PFSK-1 (cell line): ENCODE measurements at regions not wholly inside any gene's neighbourhood (a gene's known extent, or its start where the extent isn't known, plus 50 kb on each side); places are given as distances from the start of the nearest gene placed in this dataset.

Experiments used
- FOXP2 ChIP-seq: optimal IDR thresholded peaks from 2 replicates; pipeline ENCODE3; 2011; ENCODE audit warnings: borderline replicate concordance, control low read depth, inconsistent platforms; ENCODE audit not compliant: insufficient read depth; ENCODE audit errors: extremely low read length, extremely low read depth
- POLR2AphosphoS5 ChIP-seq: IDR thresholded peaks from 2 replicates; pipeline ENCODE4 v1.6.1; 2012; ENCODE audit warnings: low read depth, mild to moderate bottlenecking, control low read depth, low read length, moderate library complexity
- SIN3A ChIP-seq: IDR thresholded peaks from 2 replicates; pipeline ENCODE4 v1.6.1; 2012; ENCODE audit warnings: mild to moderate bottlenecking, low read length, moderate library complexity, borderline replicate concordance; ENCODE audit not compliant: insufficient read depth
- TAF1 ChIP-seq: IDR thresholded peaks from 2 replicates; pipeline ENCODE4 v1.6.1; 2012; ENCODE audit warnings: low read length, control low read depth, borderline replicate concordance; ENCODE audit not compliant: insufficient read depth
- TF ChIP-seq, protein P1 (sequence below), 2 experiments: IDR thresholded peaks; 2 replicates each; pipeline versions ENCODE4 v1.6.1 to v1.8.0; 2011 to 2012; ENCODE audit warnings: low read depth in 2 of 2, low read length in 2 of 2, control low read depth in 1 of 2, inconsistent platforms in 1 of 2, mild to moderate bottlenecking in 1 of 2, moderate library complexity in 1 of 2; ENCODE audit not compliant: insufficient read depth in 1 of 2

DNA sequence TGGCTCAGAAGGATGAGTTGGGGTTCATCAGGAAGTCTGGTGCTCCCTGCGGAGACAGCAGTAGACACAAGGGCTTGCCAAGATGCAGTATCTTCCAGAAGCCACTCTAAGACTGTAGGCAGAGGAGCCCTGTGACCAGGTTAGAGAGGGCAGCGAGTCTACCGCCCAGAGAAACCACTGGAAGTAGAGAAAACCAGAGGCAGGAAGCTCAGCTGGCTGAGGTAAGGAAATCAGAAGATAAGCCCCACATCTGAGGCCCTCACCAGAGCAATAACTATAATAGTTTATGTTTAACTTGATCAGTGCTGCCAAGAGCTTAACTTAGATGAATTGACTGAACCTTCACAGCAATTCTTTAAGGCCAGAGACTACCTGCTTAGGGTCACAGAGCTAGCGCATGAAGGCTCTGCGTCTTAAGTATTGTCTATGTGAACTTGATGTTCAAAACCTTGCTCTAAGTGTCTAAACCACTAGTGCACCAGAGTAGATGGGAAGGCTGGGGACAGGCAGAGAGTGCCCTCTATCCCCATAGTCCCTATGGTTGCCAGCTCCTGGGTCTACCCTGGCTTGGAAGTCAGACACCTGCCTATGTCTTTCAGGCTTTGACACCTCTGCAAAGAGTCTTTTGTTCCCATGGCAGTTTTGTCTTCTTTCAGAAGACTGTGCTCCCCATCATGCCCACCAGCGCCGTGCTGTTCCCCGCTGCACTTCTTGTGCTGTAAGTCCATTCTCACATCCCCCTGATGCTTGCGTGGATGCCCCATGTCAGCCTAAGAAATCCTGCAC lies 228.2 kb upstream of the KLF4 start:
- TF ChIP-seq, protein P1, sequence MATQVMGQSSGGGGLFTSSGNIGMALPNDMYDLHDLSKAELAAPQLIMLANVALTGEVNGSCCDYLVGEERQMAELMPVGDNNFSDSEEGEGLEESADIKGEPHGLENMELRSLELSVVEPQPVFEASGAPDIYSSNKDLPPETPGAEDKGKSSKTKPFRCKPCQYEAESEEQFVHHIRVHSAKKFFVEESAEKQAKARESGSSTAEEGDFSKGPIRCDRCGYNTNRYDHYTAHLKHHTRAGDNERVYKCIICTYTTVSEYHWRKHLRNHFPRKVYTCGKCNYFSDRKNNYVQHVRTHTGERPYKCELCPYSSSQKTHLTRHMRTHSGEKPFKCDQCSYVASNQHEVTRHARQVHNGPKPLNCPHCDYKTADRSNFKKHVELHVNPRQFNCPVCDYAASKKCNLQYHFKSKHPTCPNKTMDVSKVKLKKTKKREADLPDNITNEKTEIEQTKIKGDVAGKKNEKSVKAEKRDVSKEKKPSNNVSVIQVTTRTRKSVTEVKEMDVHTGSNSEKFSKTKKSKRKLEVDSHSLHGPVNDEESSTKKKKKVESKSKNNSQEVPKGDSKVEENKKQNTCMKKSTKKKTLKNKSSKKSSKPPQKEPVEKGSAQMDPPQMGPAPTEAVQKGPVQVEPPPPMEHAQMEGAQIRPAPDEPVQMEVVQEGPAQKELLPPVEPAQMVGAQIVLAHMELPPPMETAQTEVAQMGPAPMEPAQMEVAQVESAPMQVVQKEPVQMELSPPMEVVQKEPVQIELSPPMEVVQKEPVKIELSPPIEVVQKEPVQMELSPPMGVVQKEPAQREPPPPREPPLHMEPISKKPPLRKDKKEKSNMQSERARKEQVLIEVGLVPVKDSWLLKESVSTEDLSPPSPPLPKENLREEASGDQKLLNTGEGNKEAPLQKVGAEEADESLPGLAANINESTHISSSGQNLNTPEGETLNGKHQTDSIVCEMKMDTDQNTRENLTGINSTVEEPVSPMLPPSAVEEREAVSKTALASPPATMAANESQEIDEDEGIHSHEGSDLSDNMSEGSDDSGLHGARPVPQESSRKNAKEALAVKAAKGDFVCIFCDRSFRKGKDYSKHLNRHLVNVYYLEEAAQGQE (IDR thresholded peaks at IDR 0.05; ENCODE audit: insufficient read depth in 1 of 2, low read depth in 2 of 2, low read length in 2 of 2): no peak
- TF ChIP-seq FOXP2 (no peak), TAF1 (no peak), SIN3A (no peak), POLR2AphosphoS5 (no peak)

DNA sequence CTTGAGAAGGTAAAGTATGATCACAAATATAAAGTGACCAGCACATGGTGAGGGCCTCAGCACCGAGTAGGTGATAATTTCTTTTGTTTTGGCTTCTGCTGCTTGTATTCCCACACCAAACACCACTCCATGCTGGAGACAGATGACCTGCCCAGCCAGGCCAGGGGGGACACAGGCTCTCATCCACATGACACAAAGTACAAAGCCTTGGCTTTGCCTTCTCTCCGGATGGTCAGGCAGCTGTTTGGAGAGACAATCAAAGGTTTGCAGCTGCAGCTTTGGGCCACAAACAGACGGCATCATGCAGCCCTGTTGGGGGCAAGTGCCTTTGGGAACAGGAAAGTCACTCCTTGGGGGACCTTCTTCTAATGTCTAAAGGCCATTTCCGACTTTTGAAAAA lies 226.2 kb upstream of the KLF4 start:
- TF ChIP-seq, protein P1 (IDR thresholded peaks at IDR 0.05; ENCODE audit: insufficient read depth in 1 of 2, low read depth in 2 of 2, low read length in 2 of 2): no peak
- no peak for TF ChIP-seq SIN3A
- no peak for TF ChIP-seq POLR2AphosphoS5
- no peak for TF ChIP-seq TAF1

- TF ChIP-seq POLR2AphosphoS5 (no peak), SIN3A (no peak), FOXP2 (no peak)
Observed at GRCh38 chr9:107713470-107713869, 223.9 kb upstream of the KLF4 start.

GRCh38 chr9:107712390-107712789 lies 222.8 kb upstream of the KLF4 start:
- TF ChIP-seq SIN3A (no peak), TAF1 (no peak), POLR2AphosphoS5 (no peak), FOXP2 (no peak)
- TF ChIP-seq, protein P1 (IDR thresholded peaks at IDR 0.05; ENCODE audit: insufficient read depth in 1 of 2, low read depth in 2 of 2, low read length in 2 of 2): no peak

DNA sequence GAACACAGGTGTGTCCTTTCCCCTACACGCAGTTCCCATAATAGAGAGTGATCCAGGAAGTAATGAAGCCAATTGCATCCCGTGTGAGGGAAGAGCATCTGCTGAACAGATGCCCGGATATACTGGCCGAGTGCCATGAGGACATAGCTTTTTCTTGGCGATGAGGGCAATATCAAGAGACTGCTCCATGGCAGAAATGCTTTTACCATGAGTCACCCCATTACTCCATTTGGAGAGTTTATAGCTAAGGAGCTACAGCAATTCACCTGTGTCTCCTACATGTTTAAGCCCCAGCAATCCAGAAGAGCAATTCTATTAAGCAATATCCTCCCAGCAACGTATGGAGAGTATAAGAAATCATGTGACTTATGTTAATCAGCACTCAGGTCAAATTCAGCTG lies 222.0 kb upstream of the KLF4 start:
- TF ChIP-seq SIN3A (no peak), TAF1 (no peak), FOXP2 (no peak), POLR2AphosphoS5 (no peak)
- TF ChIP-seq, protein P1 (IDR thresholded peaks at IDR 0.05; ENCODE audit: insufficient read depth in 1 of 2, low read depth in 2 of 2, low read length in 2 of 2): no peak
